GM04503 (cell line): ENCODE measurements at regions not wholly inside any gene's neighbourhood (a gene's known extent, or its start where the extent isn't known, plus 50 kb on each side); places are given as distances from the start of the nearest gene placed in this dataset.
"Not testable (repeated sequence)": the region's sequence is repeated elsewhere in the genome, so short reads cannot be mapped to it uniquely, and the experiment has no call there.

Experiments used
- DNase-seq: peaks from one replicate; pipeline ENCODE4 v3.0.0-alpha.2; 2012; ENCODE audit warnings: low read depth

DNA sequence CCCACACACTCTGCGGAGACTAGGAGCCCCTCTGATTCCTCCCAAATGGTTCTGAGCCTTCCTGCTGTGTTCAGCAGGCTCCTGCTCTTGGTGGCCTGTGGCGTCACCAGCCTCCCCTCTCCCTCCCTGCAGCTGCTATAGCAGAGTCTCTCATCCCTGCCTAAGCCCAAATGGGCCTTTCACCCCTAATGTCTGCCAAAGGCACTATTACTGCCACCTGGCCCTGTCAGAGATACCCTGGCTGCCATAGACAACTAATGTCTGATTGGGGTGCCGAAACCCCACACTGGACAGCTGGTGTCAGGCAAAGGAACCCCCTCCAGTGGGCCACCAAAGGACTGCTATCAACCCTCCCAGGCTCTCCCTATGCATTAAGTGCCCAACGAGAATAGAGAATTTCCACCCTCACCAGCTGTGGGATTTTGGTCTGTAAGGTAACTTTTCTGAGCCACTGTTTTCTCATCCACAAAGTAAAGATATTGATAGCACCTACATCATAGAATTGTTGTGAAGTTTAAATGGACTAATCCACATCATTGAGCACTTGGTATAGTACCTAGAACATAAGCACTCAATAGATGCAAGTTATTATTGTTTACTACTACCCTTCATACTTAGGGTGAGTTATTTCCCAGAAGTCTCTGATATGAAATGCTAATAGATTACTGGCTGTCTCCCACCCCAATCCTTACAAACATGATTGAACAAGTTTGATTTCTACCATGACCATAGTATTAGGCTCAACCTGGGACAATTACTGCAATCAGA lies 421.3 kb downstream of the MID1IP1 start:
- no peak for DNase-seq

DNA sequence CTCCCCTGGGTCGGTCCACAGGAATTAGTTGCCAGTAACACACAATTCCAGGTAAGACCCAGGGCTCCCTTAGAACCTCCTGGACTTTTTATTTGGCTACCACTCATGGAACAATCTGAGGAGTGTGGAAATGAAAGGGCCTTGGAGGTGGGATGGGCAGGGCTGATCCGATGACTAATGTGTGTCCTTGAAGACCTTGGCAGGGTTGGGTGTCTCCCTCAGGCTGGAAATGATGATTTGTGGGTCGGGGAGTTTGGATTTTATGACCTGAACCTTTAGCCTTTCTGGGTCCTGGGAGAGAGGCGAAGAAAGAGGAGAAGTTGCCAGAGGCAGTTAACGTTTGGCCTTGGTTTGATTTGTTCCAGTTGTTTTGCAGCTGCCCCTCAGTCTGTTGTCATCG lies 425.0 kb downstream of the MID1IP1 start:
- DNase-seq: no peak

DNA sequence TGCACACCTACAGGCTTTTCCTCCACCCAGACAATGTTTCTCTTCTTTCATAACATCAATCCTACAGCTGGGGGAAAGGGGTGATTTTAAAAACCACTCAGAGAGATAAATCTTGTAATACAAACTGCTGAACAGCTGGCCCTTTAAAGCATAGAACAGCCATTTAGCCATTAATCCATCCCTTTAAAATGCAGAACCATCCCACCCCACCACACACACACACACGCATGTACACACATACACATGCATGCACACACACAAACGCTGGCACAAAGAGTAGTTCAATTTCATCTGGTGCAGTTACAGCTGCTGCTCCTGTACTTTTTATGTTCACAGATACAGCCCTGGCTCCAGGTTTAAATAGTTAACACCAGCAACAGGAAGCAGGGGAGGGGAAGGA lies 426.1 kb downstream of the MID1IP1 start:
- no peak for DNase-seq

DNA sequence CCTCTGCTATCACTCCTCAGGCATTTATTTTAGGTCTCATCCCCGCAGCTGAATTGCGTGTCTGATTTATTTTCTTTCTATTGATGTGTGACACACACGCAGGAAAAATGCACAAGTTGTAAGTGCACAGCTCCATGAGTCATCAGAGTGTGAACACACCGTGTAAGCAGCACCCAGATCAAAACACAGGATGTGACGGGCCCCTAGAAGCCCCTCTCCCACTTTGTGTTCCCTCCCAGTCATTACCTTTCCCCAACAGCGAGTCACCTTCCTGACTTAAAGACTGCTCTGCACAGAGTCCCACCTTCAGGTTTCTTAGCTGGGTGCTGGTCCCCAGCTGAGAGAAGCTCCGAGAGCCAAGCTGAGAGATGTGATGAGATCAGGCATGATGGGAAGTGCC lies 436.7 kb downstream of the MID1IP1 start:
- no peak for DNase-seq

DNA sequence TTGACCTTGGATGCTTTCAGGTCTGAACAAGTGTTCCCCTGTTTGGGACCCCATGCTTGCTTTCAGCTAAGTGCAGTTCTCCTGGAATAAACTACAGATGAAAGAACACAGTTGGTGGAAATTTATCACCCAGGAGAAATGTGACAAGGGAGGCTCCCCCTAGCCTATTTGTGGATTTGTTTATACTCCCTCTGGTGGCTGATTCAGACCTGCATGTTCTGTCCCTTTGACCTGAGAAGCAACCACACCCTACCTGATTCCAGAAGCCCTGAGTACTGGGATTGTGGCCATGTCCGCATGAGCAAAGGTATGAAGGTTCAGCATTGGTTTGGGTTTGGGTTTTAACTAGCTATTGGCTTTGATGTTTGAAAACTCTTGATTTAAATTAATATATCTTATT lies 440.9 kb downstream of the MID1IP1 start:
- no peak for DNase-seq

DNA sequence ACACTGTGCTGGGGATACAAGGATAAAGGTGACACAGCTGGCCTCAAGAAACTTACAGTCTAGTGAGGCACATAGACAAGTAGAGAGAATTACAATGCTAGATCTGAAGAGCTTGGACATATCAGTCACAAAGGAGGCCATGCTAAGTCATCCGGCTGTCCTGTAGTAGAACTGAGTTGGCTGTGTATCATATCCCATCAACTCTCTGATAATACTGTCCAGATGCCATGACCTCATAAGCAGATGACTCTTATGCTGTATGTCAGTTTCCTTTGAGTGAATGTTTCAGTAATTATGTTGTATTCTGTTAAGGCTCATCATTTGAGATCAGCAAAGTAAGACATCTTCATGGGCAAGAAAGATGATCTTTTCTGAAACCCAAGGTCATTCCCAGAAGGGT lies 442.9 kb downstream of the MID1IP1 start:
- DNase-seq: no peak

DNA sequence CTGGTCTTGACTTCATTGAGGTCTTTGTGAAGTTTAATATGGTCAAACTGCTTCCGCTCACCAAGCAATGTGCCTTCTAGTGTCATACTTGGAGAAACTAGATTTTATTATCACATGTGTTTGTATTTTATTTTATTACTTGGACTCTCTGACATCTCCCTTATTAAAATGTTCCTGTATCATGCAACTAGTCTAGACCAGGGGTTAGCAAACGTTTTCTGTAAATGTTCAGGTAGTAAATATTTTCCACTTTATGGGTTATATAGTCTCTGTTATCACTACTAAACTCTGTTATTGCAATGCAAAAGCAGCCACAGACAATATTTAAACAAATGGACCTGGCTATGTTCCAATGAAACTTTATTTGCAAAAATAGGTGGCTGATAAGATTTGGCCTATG lies 443.8 kb downstream of the MID1IP1 start:
- DNase-seq: no peak

DNA sequence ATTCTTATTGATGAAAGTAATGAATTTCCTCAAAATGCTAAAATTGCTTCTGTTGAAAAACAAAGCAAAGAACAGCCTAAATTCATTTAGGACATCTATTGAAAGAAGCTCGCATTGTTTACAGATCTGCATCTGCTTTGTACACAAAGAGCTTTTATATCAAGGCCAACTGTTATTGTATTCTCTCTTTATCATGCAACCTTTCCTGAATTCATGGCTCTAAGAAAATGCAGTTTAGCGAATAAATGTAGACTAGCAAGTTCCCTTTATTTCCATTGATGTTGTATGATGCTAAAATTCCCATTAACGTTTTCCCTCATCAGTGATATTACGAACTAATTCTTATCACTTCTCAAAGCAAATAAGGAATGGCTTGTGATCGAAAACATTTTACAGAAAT lies 446.3 kb downstream of the MID1IP1 start:
- no peak for DNase-seq

DNA sequence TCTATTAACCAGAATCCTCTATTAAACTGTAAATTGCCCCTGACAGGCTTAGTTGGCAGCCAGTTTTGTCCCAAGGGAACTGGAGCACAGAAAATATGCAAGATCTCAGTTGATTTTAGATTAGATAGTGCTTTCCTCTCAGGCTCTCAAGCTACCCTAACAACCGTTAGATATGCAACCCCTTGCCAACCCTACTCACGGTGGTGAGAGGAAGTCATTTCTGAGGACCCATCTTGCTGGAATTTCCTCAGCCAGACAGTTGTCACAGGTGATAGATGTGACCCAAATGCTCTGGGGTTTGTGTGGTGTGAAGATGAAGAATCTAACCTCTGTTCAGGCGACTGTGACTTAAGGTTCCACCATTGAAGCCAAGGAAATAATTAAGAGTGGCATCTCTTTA lies 447.1 kb downstream of the MID1IP1 start:
- DNase-seq: no peak

DNA sequence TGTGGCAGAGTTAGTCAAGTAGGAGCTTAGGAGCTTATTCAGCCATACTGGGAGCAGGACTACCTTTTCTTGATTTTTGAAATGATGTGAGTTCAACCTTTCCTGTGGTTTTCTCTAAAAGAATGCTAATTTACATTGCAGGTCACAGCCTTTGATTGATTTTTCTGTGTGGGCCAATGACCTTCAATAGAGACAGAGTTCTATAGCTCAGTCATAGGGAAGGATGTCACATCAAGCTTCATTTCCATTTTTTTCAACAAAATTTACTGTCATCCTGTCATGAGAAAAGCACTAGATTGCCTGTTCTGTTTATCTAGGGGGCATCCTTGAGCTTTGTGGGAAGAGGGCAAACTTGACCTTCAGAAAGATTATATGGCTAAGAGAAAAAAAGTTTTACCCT lies 448.7 kb downstream of the MID1IP1 start:
- no peak for DNase-seq

DNA sequence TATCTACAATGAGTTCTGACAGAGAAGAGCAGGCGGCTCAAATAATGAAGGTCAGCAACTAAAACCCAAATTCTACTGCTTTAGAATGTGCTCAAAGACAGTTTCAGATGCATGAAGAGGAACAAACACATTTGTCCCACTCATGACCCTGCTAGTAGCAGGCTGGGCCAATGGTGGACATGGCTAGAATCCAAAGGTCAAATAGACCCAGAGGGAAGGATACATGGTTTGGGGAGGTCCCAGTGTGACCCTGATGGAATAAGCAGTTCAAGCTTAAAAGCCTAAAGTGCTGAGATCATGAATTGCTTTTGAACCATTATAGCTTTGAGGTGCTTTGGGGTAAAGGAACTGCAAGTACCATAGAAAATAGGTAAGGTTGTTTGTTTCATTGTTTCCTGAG lies 450.7 kb downstream of the MID1IP1 start:
- DNase-seq: no peak

DNA sequence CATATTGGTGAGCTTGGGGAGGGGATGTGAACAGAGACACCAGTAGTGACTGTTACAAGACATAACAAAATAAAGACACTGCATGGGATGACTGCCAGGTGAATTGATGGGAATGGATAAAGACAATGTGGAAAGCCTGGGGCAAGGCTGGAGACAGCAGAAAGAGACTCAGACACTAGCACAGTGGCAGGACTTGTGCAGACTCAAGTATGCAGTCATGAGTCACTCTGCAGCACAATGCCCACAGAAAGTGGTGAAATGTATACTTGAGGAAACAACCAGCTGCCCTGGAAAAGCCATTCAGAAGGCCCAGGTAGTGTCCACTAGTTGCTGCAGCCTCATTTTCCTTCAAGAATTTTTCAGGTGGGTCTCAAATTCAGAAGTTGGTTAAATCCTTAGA lies 452.3 kb downstream of the MID1IP1 start:
- DNase-seq: no peak

DNA sequence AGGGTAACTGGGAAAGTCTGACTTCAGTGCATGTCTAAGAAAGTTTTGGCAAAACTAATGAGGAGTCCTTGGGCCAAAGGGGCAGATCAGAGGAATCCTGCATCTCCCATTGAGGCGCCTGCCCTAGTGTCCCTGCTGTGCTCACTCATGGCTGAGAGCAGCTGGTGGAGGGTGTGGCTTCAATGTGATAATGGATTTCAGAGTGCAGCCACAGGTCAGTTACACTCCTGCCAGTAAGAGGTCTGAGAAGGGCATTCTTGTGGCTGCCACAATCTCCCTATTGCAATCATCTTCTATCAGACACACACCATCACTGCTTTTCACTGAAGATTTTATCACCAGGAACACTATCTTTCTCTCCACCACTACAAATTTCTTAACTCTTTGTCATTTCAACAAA lies 457.1 kb downstream of the MID1IP1 start:
- no peak for DNase-seq

DNA sequence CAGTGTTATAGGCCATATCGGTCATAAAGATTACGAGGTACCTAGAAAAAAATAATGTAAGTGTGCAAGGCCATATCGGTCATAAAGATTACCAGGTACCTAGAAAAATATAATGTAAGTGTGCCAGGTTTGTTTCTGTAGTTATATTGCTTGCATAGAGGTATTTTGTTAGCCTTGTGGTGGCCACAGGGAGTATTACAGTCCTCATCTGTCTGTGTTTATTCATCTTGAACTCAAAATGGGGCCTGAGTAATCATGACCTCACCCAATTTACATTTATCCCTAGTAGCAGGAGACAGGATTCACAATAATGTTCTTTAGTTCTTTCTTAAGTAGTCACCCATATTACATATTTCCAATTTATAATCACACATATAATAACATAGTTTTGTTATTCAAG lies 459.7 kb downstream of the MID1IP1 start:
- no peak for DNase-seq

DNA sequence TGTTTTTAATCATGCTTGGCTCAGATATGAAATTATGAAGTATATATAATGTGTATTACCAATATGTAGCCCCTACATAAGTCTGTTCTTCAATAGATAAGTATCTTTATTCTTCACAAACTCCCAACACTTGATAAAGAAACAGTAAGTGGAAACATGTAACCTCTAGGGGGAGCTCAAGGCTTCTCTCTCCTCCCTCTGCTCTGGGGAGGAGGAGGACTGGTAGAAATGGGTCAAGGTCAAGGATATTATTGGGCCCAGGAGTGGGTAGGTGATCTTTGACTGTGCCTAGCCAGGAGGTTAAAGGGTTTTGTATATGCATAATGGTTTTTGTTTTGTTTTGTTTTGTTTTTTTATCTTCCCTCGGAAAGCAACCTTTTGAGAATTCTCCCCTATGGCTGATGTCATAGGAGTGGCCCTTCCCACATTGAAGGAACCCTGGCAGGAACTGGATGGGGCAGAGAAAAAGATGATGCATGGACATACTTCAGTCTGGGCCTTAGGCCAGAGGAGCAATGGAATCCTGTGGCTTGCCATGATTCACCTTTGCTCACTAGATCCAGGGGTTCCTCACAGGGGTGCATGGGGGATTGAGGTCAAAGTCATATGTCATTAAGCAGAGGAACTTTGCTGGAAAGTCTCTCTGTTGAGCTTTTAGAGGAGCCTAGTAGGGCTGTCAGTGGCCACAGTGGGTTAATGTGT lies 460.3 kb downstream of the MID1IP1 start:
- peak; percentile 16 for DNase-seq

DNA sequence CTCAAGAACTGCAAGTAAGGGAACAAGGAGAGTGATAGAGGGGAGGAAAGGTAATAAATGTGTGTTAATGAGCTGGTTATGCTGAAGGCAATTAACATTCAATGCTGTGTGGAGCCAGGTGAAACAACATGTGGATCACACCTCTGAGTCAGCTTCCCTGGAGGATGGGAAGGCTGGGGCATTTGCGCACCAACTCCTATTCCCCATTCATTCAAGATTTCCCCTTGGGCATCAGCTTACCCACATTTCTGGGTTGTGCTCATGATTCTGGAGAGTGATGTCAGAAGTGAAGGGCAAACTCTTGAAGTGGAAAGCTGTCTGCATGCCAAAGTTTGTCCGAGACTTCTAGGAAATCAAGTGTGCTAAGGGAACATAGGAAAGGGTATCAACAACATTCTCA lies 461.4 kb downstream of the MID1IP1 start:
- DNase-seq: no peak

DNA sequence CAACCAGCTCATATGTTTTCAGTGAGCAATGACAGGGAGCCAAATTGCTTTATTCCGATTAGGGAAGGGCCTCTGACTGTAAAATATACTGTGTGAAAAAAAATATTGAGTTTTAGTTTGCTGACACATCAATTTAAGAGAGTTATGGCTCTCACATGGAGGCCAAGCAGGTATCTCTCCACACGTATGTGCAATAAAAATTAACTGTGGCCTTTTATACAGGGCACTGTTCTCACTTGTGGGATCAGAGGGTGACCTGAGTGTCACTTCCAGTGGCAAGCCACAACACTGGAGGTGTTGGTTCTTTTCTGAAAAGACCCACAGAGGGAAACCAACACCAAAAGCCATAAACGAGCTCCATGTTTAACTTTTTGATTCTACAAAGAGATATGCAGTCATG lies 462.8 kb downstream of the MID1IP1 start:
- no peak for DNase-seq

DNA sequence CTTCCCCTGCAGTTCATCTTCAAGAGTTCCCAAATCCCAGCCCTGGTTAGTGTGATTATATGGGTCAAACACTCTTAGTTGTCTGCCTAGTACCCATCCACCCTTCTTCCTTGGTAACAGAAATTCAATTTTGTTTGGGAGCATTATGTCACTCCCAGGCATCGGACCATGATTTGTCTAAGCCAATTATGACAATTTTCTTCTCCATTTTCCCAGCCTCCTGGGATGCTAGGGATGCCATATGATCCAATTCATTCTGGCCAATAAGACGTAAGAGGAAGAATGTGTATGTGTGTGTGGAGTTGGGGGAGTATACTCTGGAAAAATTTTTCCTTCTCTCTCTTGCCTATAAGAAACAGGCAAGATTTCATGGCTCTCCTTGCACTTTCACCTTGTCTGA lies 465.9 kb downstream of the MID1IP1 start:
- DNase-seq: no peak

DNA sequence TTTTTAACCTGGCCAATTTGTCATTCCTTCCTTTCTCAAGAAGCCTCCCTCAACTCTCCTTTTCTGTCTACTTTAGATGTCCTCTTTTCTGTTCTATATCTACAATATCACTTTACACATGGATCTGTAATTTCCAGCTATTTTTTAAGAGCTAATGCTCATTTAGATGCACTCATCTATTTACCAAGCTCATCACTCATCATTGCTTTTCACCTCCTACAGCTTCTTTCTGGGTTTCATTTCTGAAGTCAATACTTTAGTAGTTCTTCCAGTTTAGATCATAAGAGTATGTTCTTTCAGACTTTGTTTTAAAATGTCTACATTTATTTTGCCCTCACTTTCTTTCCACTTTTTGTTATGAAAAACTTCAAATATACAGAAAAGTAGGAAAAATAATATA lies 466.9 kb downstream of the MID1IP1 start:
- no peak for DNase-seq

DNA sequence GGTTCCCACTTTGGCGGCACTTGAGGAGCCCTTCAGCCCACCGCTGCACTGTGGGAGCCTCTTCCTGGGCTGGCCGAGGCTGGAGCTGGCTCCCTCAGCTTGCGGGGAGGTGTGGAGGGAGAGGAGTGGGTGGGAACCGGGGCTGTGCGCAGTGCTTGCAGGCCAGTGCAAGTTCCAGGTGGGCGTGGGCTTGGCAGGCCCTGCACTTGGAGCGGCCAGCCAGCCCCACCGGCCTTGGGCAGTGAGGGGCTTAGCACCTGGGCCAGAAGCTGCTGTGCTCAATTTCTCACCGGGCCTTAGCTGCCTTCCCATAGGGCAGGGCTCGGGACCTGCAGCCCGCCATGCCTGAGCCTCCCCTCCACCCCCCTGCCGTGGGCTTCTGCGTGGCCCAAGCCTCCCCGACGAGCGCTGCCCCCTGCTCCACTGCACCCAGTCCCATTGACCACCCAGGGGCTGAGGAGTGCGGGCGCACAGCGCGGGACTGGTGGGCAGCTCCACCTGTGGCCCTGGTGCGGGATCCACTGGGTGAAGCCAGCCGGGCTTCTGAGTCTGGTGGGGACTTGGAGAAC lies 474.3 kb downstream of the MID1IP1 start:
- DNase-seq: no peak

DNA sequence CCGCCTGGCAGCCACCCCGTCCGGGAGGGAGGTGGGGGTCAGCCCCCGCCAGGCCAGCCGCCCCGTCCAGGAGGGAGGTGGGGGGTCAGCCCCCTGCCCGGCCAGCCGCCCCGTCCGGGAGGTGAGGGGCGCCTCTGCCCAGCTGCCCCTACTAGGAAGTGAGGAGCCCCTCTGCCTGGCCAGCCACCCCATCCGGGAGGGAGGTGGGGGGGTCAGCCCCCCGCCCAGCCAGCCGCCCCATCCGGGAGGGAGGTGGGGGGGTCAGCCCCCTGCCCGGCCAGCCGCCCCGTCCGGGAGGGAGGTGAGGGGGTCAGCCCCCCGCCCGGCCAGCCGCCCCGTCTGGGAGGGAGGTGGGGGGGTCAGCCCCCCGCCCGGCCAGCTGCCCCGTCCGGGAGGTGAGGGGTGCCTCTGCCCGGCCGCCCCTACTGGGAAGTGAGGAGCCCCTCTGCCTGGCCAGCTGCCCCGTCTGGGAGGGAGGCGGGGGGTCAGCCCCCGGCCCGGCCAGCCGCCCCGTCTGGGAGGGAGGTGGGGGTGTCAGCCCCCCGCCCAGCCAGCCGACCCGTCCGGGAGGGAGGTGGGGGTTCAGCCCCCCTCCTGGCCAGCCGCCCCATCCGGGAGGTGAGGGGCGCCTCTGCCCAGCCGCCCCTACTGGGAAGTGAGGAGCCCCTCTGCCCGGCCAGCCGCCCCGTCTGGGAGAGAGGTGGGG lies 476.6 kb downstream of the MID1IP1 start:
- not testable (repeated sequence) for DNase-seq

DNA sequence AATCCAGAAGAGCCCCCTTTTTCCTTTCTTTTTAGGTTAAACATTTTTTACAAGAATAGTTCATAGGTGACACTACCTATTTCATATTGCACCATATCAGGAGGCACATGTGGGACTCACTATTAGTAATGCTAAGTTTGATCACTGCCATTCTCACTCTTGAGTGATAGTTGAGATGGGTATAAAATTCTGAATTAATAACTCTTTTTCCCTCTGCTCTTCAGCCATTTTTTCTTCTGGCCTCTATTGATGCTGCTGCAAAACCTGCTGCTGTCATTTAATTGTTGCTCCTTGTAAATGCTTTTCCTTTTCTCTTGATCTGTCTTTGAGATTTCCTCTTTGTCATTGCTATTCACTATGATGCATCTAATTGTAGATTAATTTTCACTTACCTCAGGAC lies 482.0 kb downstream of the MID1IP1 start:
- no peak for DNase-seq

DNA sequence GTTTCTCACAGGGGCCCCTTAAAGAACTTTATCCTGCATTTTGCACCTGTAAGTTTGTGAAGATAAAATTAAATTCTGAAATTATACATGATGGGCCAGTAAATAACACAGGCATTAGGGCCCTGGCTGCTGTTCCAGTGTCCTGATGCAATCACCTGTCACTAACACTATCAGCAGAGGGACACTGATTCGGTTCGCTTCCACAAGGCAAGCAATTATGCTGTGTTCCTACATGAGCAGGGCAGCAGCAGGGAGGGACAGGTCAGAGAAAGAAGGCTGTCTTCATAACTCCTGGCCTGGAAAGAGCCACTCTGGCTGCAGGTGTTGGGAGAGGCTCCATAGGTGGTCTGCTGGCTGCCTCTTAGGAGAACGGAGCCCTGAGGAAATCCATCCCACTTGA lies 487.3 kb downstream of the MID1IP1 start:
- DNase-seq: no peak
